Keratinocyte (primary cell): ENCODE measurements at regions not wholly inside any gene's neighbourhood (a gene's known extent, or its start where the extent isn't known, plus 50 kb on each side); places are given as distances from the start of the nearest gene placed in this dataset.

ENCODE experiments used
- DNase-seq: peaks from one replicate; pipeline ENCODE4 v3.0.0-alpha.2; 2011; ENCODE audit warnings: low read depth, missing footprints, low spot score
- FAIRE-seq: peaks from 2 replicates; lab custom pipeline; 2011; peaks lifted over from hg19 to GRCh38; lab: Jason Lieb, UNC
- H2AFZ ChIP-seq: 2 replicates; pipeline ENCODE4 v1.6.0; 2012; ENCODE audit warnings: low read length, control low read depth, inconsistent platforms; ENCODE audit not compliant: control insufficient read depth
- H3K27ac ChIP-seq: 2 replicates; pipeline ENCODE4 v1.5.1; 2011; ENCODE audit warnings: low read length; ENCODE audit not compliant: control insufficient read depth, insufficient read depth
- H3K27me3 ChIP-seq: 3 replicates; pipeline ENCODE4 v1.6.0; 2011; ENCODE audit warnings: low read length; ENCODE audit not compliant: control insufficient read depth, insufficient read depth; ENCODE audit errors: extremely low read depth
- H3K36me3 ChIP-seq, 2 experiments: 2 replicates in 1 of 2; 3 replicates in 1 of 2; pipeline ENCODE4 v1.5.1; 2011; ENCODE audit warnings: low read length in 2 of 2, mild to moderate bottlenecking in 1 of 2; ENCODE audit not compliant: control insufficient read depth in 2 of 2, insufficient read depth in 2 of 2; ENCODE audit errors: extremely low read depth in 1 of 2
- H3K4me1 ChIP-seq: 3 replicates; pipeline ENCODE4 v1.5.1; 2011; ENCODE audit warnings: low read length; ENCODE audit not compliant: control insufficient read depth, insufficient read depth; ENCODE audit errors: extremely low read depth
- H3K4me2 ChIP-seq: 3 replicates; pipeline ENCODE4 v1.6.0; 2011; ENCODE audit warnings: low read depth, low read length; ENCODE audit not compliant: control insufficient read depth, insufficient read depth; ENCODE audit errors: extremely low read depth
- H3K4me3 ChIP-seq, 3 experiments: fragments of 200-600 bp in 1 of 3; sonication (generic) in 1 of 3; 2 replicates in 2 of 3; 3 replicates in 1 of 3; pipeline ENCODE4 v1.5.1; 2011 to 2016; ENCODE audit warnings: low read length in 3 of 3, mild to moderate bottlenecking in 3 of 3, control low read depth in 2 of 3, inconsistent platforms in 1 of 3, low read depth in 1 of 3, mixed read lengths in 1 of 3, mixed run types in 1 of 3, moderate library complexity in 1 of 3; ENCODE audit not compliant: control insufficient read depth in 2 of 3, insufficient read depth in 2 of 3; ENCODE audit errors: extremely low read depth in 1 of 3
- H3K79me2 ChIP-seq: 2 replicates; pipeline ENCODE4 v1.6.0; 2012; ENCODE audit warnings: low read length; ENCODE audit not compliant: control insufficient read depth, insufficient read depth
- H3K9ac ChIP-seq: 3 replicates; pipeline ENCODE4 v1.6.0; 2011; ENCODE audit warnings: low read length; ENCODE audit not compliant: control insufficient read depth, insufficient read depth; ENCODE audit errors: extremely low read depth
- H3K9me1 ChIP-seq: 3 replicates; pipeline ENCODE4 v1.6.0; 2011; ENCODE audit warnings: low read length; ENCODE audit not compliant: control insufficient read depth, insufficient read depth; ENCODE audit errors: extremely low read depth
- H3K9me3 ChIP-seq: 2 replicates; pipeline ENCODE4 v1.5.1; 2012; ENCODE audit warnings: low read depth, low read length; ENCODE audit not compliant: control insufficient read depth
- H4K20me1 ChIP-seq: 3 replicates; pipeline ENCODE4 v1.6.0; 2011; ENCODE audit warnings: low read length; ENCODE audit not compliant: control insufficient read depth, insufficient read depth; ENCODE audit errors: extremely low read depth
- CTCF ChIP-seq, 3 experiments: IDR thresholded peaks in 1 of 3; conservative IDR thresholded peaks in 1 of 3; optimal IDR thresholded peaks in 1 of 3; 2 replicates in 2 of 3; 3 replicates in 1 of 3; pipeline versions ENCODE3 to v1.5.1; 2011; ENCODE audit warnings: low read length in 3 of 3, mild to moderate bottlenecking in 3 of 3, moderate library complexity in 2 of 3, control low read depth in 1 of 3, inconsistent platforms in 1 of 3; ENCODE audit not compliant: insufficient read depth in 2 of 3; ENCODE audit errors: extremely low read depth in 1 of 3
- EZH2 ChIP-seq: IDR thresholded peaks from one replicate; pipeline ENCODE4 v1.6.1; 2012; ENCODE audit warnings: inconsistent platforms, mild to moderate bottlenecking, low read length, moderate library complexity
- dilution Hi-C: fragments of 300-500 bp; cut with MboI; formaldehyde crosslinking; loops from one replicate; pipeline ENCODE4 v1.7.0; 2020; ENCODE audit warnings: low sequenced_read_pairs; ENCODE audit not compliant: extremely low pct_ligation_motif_present

GRCh38 chr5:32504329-32504988, 59.9 kb upstream of the ZFR start:
- no peak overlapping the region for H2AFZ ChIP-seq
- no peak overlapping the region for H3K9ac ChIP-seq
- no peaks in the 10 kb centered on the region for H3K9me3 ChIP-seq
- no peaks in the 10 kb centered on the region for H3K79me2 ChIP-seq
- peaks cover 41% of the 10 kb centered on the region for H3K4me1 ChIP-seq
- no peaks in the 10 kb centered on the region for H3K9me1 ChIP-seq
- dilution Hi-C loops, result no loop called here
- no peaks in the 10 kb centered on the region for H3K36me3 ChIP-seq
- DNase-seq (no peak), FAIRE-seq (no peak)
- no peak overlapping the region for H3K4me3 ChIP-seq
- TF ChIP-seq EZH2 (no peak), CTCF (optimal IDR thresholded peaks at IDR 0.05 in 1 of 3, IDR thresholded peaks at IDR 0.05 in 1 of 3, conservative IDR thresholded peaks at IDR 0.05 in 1 of 3; ENCODE audit: extremely low read depth in 1 of 3, insufficient read depth in 2 of 3, low read length in 3 of 3) (no peak)
- no peak overlapping the region for H3K27ac ChIP-seq
- H3K27me3 ChIP-seq, result peaks cover 2% of the 10 kb centered on the region
- H4K20me1 ChIP-seq, result no peaks in the 10 kb centered on the region
- no peak overlapping the region for H3K4me2 ChIP-seq

- peaks cover 2% of the 10 kb centered on the region for H3K27me3 ChIP-seq
- H3K9me3 ChIP-seq, result no peaks in the 10 kb centered on the region
- no peaks in the 10 kb centered on the region for H3K9me1 ChIP-seq
- no peak overlapping the region for H3K4me3 ChIP-seq
- TF ChIP-seq EZH2, result no peak
- no peak for TF ChIP-seq CTCF (optimal IDR thresholded peaks at IDR 0.05 in 1 of 3, IDR thresholded peaks at IDR 0.05 in 1 of 3, conservative IDR thresholded peaks at IDR 0.05 in 1 of 3; ENCODE audit: extremely low read depth in 1 of 3, insufficient read depth in 2 of 3, low read length in 3 of 3)
- DNase-seq (no peak), FAIRE-seq (no peak)
- H4K20me1 ChIP-seq, result no peaks in the 10 kb centered on the region
- H3K9ac ChIP-seq, result no peak overlapping the region
- no peaks in the 10 kb centered on the region for H3K36me3 ChIP-seq
- dilution Hi-C loops, result no loop called here
- H2AFZ ChIP-seq, result no peak overlapping the region
- H3K79me2 ChIP-seq, result no peaks in the 10 kb centered on the region
- peaks cover 30% of the 10 kb centered on the region for H3K4me1 ChIP-seq
- H3K27ac ChIP-seq, result no peak overlapping the region
- no peak overlapping the region for H3K4me2 ChIP-seq
Observed at GRCh38 chr5:32503261-32503660, 58.7 kb upstream of the ZFR start.
